ENCODE measurements at regions not wholly inside any gene's neighbourhood (a gene's known extent, or its start where the extent isn't known, plus 50 kb on each side); places are given as distances from the start of the nearest gene placed in this dataset.

- Mint-ChIP-seq H3K4me1 (ENCODE audit: low read depth) (peaks cover 2% of the 10 kb centered on the region), H3K4me3 (ENCODE audit: low read depth) (no peak overlapping the region), H3K27ac (peak overlapping the region; percentile 12), H3K9me3 (ENCODE audit: low read depth) (no peaks in the 10 kb centered on the region), H3K27me3 (no peaks in the 10 kb centered on the region), H3K36me3 (ENCODE audit: insufficient read depth) (no peaks in the 10 kb centered on the region)
- DNase-seq (ENCODE audit: low spot score, unreplicated experiment), result no peak
- TF ChIP-seq, protein P1, sequence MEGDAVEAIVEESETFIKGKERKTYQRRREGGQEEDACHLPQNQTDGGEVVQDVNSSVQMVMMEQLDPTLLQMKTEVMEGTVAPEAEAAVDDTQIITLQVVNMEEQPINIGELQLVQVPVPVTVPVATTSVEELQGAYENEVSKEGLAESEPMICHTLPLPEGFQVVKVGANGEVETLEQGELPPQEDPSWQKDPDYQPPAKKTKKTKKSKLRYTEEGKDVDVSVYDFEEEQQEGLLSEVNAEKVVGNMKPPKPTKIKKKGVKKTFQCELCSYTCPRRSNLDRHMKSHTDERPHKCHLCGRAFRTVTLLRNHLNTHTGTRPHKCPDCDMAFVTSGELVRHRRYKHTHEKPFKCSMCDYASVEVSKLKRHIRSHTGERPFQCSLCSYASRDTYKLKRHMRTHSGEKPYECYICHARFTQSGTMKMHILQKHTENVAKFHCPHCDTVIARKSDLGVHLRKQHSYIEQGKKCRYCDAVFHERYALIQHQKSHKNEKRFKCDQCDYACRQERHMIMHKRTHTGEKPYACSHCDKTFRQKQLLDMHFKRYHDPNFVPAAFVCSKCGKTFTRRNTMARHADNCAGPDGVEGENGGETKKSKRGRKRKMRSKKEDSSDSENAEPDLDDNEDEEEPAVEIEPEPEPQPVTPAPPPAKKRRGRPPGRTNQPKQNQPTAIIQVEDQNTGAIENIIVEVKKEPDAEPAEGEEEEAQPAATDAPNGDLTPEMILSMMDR (IDR thresholded peaks at IDR 0.05; ENCODE audit: unreplicated experiment), result no peak
Observed at GRCh38 chr6:138655828-138656227, 117.7 kb upstream of the CCDC28A start.

GRCh38 chr6:138656364-138657064 lies 117.1 kb upstream of the CCDC28A start:
- Mint-ChIP-seq H3K27me3 (no peaks in the 10 kb centered on the region), H3K27ac (no peak overlapping the region), H3K9me3 (ENCODE audit: low read depth) (no peaks in the 10 kb centered on the region), H3K4me3 (ENCODE audit: low read depth) (no peak overlapping the region), H3K36me3 (ENCODE audit: insufficient read depth) (no peaks in the 10 kb centered on the region), H3K4me1 (ENCODE audit: low read depth) (peaks cover 2% of the 10 kb centered on the region)
- DNase-seq (ENCODE audit: low spot score, unreplicated experiment), result no peak
- TF ChIP-seq, protein P1 (IDR thresholded peaks at IDR 0.05; ENCODE audit: unreplicated experiment), result no peak

GRCh38 chr6:138657065-138657425 lies 116.5 kb upstream of the CCDC28A start:
- TF ChIP-seq, protein P1 (IDR thresholded peaks at IDR 0.05; ENCODE audit: unreplicated experiment), result no peak
- Mint-ChIP-seq H3K4me1 (ENCODE audit: low read depth) (peaks cover 2% of the 10 kb centered on the region), H3K4me3 (ENCODE audit: low read depth) (no peak overlapping the region), H3K27me3 (no peaks in the 10 kb centered on the region), H3K27ac (no peak overlapping the region), H3K9me3 (ENCODE audit: low read depth) (no peaks in the 10 kb centered on the region), H3K36me3 (ENCODE audit: insufficient read depth) (no peaks in the 10 kb centered on the region)
- DNase-seq (ENCODE audit: low spot score, unreplicated experiment), result no peak

DNA sequence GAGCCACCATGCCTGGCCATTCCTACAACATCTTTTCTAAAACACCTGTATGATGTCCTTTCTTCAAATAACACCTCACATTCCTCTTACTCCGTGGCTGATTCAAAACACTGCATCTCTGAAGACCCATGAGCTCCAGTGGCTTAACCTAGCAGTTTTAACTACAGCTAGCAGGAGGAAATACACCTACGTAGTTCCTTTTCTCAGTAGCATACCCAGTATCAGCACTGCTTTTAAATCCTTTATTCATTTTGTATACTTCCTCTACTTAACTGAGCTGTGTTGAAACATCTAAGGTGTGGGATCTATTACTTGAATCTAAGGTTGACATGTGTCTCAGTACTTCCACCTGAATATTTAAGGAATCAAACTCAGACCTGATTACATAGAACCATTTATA lies 113.6 kb upstream of the CCDC28A start:
- no peaks in the 10 kb centered on the region for H3K36me3 Mint-ChIP-seq (ENCODE audit: insufficient read depth)
- H3K4me3 Mint-ChIP-seq (ENCODE audit: low read depth), result no peak overlapping the region
- H3K9me3 Mint-ChIP-seq (ENCODE audit: low read depth), result no peaks in the 10 kb centered on the region
- TF ChIP-seq, protein P1 (IDR thresholded peaks at IDR 0.05; ENCODE audit: unreplicated experiment), result no peak
- H3K27me3 Mint-ChIP-seq, result no peaks in the 10 kb centered on the region
- H3K4me1 Mint-ChIP-seq (ENCODE audit: low read depth), result peaks cover 9% of the 10 kb centered on the region
- no peak for DNase-seq (ENCODE audit: low spot score, unreplicated experiment)
- H3K27ac Mint-ChIP-seq, result no peak overlapping the region

GRCh38 chr6:138662471-138662870 lies 111.1 kb upstream of the CCDC28A start:
- Mint-ChIP-seq H3K9me3 (ENCODE audit: low read depth) (no peaks in the 10 kb centered on the region), H3K4me1 (ENCODE audit: low read depth) (peaks cover 10% of the 10 kb centered on the region), H3K27ac (no peak overlapping the region), H3K36me3 (ENCODE audit: insufficient read depth) (no peaks in the 10 kb centered on the region), H3K27me3 (no peaks in the 10 kb centered on the region), H3K4me3 (ENCODE audit: low read depth) (no peak overlapping the region)
- TF ChIP-seq, protein P1 (IDR thresholded peaks at IDR 0.05; ENCODE audit: unreplicated experiment), result no peak
- no peak for DNase-seq (ENCODE audit: low spot score, unreplicated experiment)
